ENCODE measurements at regions not wholly inside any gene's neighbourhood (a gene's known extent, or its start where the extent isn't known, plus 50 kb on each side); places are given as distances from the start of the nearest gene placed in this dataset.
"Not testable (repeated sequence)": the region's sequence is repeated elsewhere in the genome, so short reads cannot be mapped to it uniquely, and the experiment has no call there.

DNA sequence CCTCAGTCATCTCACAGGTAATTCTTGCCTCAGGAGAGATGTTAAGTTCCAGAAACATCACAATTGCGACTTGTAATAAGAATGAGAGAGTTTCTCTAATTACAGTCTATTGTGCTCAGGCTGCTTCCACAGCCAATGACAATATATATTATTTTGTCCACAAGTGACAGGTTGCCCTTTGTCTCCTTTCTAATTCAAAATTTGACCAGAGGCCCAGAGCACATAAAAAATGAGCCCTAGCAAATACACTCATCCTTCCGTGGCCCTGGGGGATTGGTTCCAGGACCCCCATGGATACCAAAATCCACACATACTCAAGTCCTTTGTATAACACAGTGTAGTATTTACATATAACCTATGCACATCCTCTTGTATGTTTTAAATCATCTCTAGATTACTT is 88.1 kb upstream of the TMEM170B start:
- TF ChIP-seq POLR2A (IDR thresholded peaks at IDR 0.05; ENCODE audit: low read depth, low read length) (no peak), TAF1 (IDR thresholded peaks at IDR 0.05; ENCODE audit: borderline replicate concordance, low read depth, low read length) (no peak), POLR2AphosphoS5 (IDR thresholded peaks at IDR 0.05; ENCODE audit: low read depth, low read length) (no peak)
- FAIRE-seq: no peak
- DNase-seq (ENCODE audit: insufficient read length): no peak

- no peak for TF ChIP-seq TAF1 (IDR thresholded peaks at IDR 0.05; ENCODE audit: borderline replicate concordance, low read depth, low read length)
- no peak for TF ChIP-seq POLR2A (IDR thresholded peaks at IDR 0.05; ENCODE audit: low read depth, low read length)
- no peak for TF ChIP-seq POLR2AphosphoS5 (IDR thresholded peaks at IDR 0.05; ENCODE audit: low read depth, low read length)
- DNase-seq (ENCODE audit: insufficient read length) (no peak), FAIRE-seq (peak; percentile 33)
These were observed 89.5 kb upstream of the TMEM170B start for GRCh38 chr6:11448038-11448437.

DNA sequence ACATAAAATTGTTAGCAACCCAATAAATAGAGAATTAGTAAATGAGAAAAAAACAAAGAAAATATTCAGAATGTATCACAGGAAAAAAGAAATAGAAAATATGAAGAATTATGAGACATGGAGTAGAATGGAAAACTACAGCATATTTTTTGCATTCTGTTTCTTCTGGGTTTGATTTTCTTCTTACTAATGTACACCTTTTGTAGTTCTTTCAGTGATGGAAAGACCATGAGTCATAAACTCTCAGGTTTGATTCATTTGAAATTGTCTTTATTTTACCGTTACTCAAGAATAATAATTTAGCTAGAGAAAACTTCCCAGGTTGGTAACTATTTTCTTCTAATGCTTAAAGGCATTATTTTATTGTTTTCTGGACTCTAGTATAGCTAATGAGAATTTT is 90.3 kb upstream of the TMEM170B start:
- TF ChIP-seq TAF1 (IDR thresholded peaks at IDR 0.05; ENCODE audit: borderline replicate concordance, low read depth, low read length) (no peak), POLR2A (IDR thresholded peaks at IDR 0.05; ENCODE audit: low read depth, low read length) (no peak), POLR2AphosphoS5 (IDR thresholded peaks at IDR 0.05; ENCODE audit: low read depth, low read length) (no peak)
- DNase-seq (ENCODE audit: insufficient read length) (no peak), FAIRE-seq (no peak)

DNA sequence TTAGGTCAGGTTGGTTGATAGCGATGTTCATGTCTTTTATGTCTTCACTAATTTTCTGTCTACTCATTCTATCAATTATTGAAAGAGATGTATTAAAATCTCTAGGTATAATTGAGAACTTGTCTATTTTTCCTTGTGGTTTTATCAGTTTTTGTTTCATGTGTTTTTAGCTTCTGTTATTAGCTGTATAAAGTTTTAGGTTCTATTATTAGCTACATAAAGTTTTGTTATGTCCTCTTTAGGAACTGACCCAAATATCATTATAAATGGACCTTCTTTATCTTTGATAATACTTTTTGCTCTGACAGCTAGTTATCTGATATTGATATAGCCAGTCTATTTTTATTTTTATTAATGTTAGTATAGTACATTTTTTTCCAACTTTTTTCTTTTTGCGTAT is 92.4 kb upstream of the TMEM170B start:
- no peak for TF ChIP-seq POLR2AphosphoS5 (IDR thresholded peaks at IDR 0.05; ENCODE audit: low read depth, low read length)
- TF ChIP-seq TAF1 (IDR thresholded peaks at IDR 0.05; ENCODE audit: borderline replicate concordance, low read depth, low read length): no peak
- FAIRE-seq: no peak
- no peak for DNase-seq (ENCODE audit: insufficient read length)

GRCh38 chr6:11443125-11443524 is 94.4 kb upstream of the TMEM170B start:
- not testable (repeated sequence) for DNase-seq (ENCODE audit: insufficient read length); FAIRE-seq

DNA sequence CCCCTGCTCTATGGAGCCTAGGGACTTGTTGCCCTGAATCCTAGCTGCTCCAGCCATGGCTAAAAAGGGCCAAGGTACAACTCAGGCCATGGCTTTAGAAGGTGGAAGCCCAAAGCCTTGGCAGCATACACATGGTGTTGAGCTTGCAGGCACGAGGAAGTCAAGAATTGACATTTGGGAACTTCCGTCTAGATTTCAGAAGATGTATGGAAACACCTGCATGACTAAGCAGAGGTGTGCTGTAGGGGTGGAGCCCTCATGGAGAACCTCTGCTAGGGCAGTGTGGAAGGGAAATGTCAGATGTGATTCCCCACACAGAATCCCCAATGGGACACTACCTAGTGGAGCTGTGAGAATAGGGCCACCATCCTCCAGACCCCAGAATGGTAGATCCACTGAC is 95.1 kb upstream of the TMEM170B start:
- TF ChIP-seq POLR2AphosphoS5 (IDR thresholded peaks at IDR 0.05; ENCODE audit: low read depth, low read length): no peak
- no peak for TF ChIP-seq POLR2A (IDR thresholded peaks at IDR 0.05; ENCODE audit: low read depth, low read length)
- no peak for TF ChIP-seq TAF1 (IDR thresholded peaks at IDR 0.05; ENCODE audit: borderline replicate concordance, low read depth, low read length)
- FAIRE-seq (no peak), DNase-seq (ENCODE audit: insufficient read length) (no peak)

DNA sequence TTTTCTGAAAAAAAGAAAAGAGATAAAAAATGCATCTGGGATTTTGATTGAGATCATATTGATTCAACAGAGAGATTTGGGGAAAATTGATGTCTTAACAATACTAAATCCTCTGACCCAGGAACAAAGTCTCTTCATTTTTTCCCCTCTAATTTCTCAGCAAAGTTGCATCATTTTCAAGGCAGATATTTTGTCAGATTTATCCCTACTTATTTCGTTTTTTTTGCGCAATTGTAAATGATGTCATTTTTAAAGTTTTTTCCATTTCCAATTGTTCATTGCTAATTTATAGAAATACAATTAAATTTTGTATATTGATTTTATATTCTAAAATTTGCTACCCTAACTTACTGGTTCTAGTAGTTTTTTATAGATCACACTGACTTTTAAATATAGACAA is 97.7 kb upstream of the TMEM170B start:
- TF ChIP-seq TAF1 (IDR thresholded peaks at IDR 0.05; ENCODE audit: borderline replicate concordance, low read depth, low read length): no peak
- no peak for TF ChIP-seq POLR2AphosphoS5 (IDR thresholded peaks at IDR 0.05; ENCODE audit: low read depth, low read length)
- no peak for TF ChIP-seq POLR2A (IDR thresholded peaks at IDR 0.05; ENCODE audit: low read depth, low read length)
- no peak for DNase-seq (ENCODE audit: insufficient read length)

GRCh38 chr6:11439017-11439420 is 98.5 kb upstream of the TMEM170B start:
- DNase-seq (ENCODE audit: insufficient read length): no peak
- no peak for TF ChIP-seq POLR2A (IDR thresholded peaks at IDR 0.05; ENCODE audit: low read depth, low read length)
- no peak for TF ChIP-seq POLR2AphosphoS5 (IDR thresholded peaks at IDR 0.05; ENCODE audit: low read depth, low read length)
- TF ChIP-seq TAF1 (IDR thresholded peaks at IDR 0.05; ENCODE audit: borderline replicate concordance, low read depth, low read length): no peak
- FAIRE-seq: no peak

More for the DNA sequence above, 97.7 kb upstream of the TMEM170B start:
- FAIRE-seq: no peak

DNA sequence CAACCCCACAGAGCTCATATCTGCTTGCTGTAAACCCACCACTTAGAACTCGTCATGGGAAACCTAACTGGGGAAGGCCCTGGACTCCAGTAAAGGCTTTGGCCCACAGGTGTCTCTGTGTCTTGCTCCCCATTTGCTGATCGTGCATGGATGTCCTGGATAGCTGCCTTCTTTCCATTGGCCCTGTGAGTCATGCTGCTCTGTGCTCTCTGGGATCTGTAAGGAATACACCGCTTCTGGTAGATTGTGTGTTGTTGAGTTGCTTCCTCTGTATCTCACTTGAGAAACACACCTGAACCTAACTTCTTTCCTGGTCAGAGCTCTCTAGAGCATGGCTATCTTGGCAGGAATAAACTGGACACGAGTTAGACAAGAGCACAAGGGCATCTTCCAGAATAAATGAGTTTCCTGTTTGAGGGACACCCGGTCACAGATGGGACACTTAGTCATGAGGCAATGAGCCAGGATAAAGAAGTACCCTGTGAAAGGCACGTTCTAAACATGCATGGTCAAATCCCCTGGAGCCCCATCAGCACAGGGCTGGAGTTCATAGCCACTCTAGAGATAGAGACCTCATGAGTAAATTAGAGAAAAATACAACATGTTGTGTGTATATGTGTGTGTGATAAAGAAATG is 99.6 kb upstream of the TMEM170B start:
- no peak for FAIRE-seq
- TF ChIP-seq POLR2AphosphoS5 (IDR thresholded peaks at IDR 0.05; ENCODE audit: low read depth, low read length) (no peak), TAF1 (IDR thresholded peaks at IDR 0.05; ENCODE audit: borderline replicate concordance, low read depth, low read length) (no peak), POLR2A (IDR thresholded peaks at IDR 0.05; ENCODE audit: low read depth, low read length) (no peak)

GRCh38 chr6:11436508-11437096 is 100.9 kb upstream of the TMEM170B start:
- FAIRE-seq (no peak), DNase-seq (ENCODE audit: insufficient read length) (no peak)
- TF ChIP-seq POLR2A (IDR thresholded peaks at IDR 0.05; ENCODE audit: low read depth, low read length) (no peak), POLR2AphosphoS5 (IDR thresholded peaks at IDR 0.05; ENCODE audit: low read depth, low read length) (no peak), TAF1 (IDR thresholded peaks at IDR 0.05; ENCODE audit: borderline replicate concordance, low read depth, low read length) (no peak)

More for the DNA sequence above, 99.6 kb upstream of the TMEM170B start:
- DNase-seq (ENCODE audit: insufficient read length): no peak

DNA sequence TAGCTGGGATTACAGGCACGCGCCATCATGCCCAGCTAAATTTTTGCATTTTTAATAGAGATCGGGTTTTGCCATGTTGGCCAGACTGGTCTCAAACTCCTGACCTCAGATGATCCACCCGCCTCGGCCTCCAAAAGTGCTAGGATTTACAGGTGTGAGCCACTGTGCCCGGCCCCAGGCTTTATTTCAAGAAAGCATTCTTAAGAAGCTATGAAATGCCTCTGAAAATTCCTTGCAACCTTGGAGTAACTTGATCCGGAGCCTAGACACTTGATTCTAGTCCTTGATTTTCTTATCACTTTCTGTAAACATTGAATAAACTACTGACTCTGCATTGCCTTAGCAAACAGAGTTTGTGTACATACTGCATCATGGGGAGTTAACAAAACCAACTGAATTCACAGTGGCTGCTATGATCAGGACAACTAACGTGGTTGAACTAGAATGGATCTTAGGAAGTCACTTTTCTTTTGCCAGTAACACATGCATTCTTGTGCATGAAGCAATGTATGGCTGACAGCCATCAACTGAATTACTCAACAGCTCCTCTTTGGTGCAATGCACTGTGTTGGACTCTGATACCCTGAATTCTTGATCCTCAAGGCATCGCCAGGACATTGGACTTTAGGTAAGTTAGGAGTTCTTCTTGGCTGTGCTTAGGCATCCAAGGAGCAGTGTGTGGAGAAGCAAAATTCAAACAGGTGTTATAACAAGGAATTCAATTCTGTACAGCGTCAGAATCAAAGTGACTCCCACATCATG is 102.8 kb upstream of the TMEM170B start:
- DNase-seq (ENCODE audit: insufficient read length) (no peak), FAIRE-seq (no peak)
- TF ChIP-seq POLR2A (IDR thresholded peaks at IDR 0.05; ENCODE audit: low read depth, low read length) (no peak), POLR2AphosphoS5 (IDR thresholded peaks at IDR 0.05; ENCODE audit: low read depth, low read length) (no peak), TAF1 (IDR thresholded peaks at IDR 0.05; ENCODE audit: borderline replicate concordance, low read depth, low read length) (no peak)

- peak; percentile 17 for FAIRE-seq
These were observed 103.7 kb upstream of the TMEM170B start for GRCh38 chr6:11433860-11434259.

More at GRCh38 chr6:11433860-11434259, 103.7 kb upstream of the TMEM170B start:
- TF ChIP-seq TAF1 (IDR thresholded peaks at IDR 0.05; ENCODE audit: borderline replicate concordance, low read depth, low read length): no peak
- TF ChIP-seq POLR2A (IDR thresholded peaks at IDR 0.05; ENCODE audit: low read depth, low read length): no peak
- no peak for TF ChIP-seq POLR2AphosphoS5 (IDR thresholded peaks at IDR 0.05; ENCODE audit: low read depth, low read length)
- no peak for DNase-seq (ENCODE audit: insufficient read length)
